GM19463 (cell line): ENCODE measurements at regions not wholly inside any gene's neighbourhood (a gene's known extent, or its start where the extent isn't known, plus 50 kb on each side); places are given as distances from the start of the nearest gene placed in this dataset.

ENCODE experiments used
- ATAC-seq: cut with Tn5 transposase; IDR thresholded peaks from one replicate; pipeline ENCODE4 v1.9.1; 2021; ENCODE audit warnings: mild to moderate bottlenecking, moderate library complexity; ENCODE audit not compliant: unreplicated experiment

GRCh38 chr10:123587110-123587509 is 79.0 kb upstream of the GPR26 start:
- ATAC-seq, result no peak

- no peak for ATAC-seq
Observed at GRCh38 chr10:123588386-123588914, 77.7 kb upstream of the GPR26 start.

DNA sequence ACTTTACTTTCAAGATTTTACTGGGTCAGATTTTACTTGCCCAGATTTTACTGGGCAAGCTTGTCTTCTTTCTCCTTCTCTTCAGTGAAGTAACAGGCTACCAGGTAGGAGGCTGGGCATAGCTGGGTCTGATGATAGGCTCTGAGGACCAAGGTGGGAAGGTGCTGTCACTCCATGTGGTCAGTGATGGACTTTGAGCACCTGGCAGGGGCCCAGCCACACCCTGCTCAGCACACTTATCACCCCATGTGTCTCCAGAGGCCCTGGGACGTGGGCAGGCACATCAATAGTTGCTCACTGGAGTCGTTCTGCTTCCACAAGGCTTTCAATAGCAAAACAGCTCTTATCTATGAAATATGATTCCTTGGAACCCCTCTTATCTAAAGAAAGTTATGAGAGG is 70.5 kb upstream of the GPR26 start:
- no peak for ATAC-seq

DNA sequence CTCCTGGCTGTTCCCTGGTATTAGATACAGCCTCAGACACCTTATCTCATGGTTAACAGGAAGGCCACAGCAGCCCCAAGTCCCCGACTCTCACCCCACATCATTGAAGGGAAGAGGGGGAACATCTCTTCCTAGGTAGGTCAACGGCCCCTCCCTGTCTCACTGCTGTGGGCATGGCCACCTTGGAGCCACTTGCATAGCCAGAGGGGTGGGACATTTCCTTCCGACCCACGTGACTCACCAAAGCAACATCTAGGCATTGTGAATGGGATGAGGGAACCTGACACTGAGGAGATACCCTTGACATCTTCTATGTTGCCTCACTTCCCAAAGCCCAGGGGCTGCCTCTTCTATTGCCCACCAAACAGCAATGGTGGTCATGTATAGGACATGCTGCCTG is 68.5 kb upstream of the GPR26 start:
- no peak for ATAC-seq

GRCh38 chr10:123599366-123599849 is 66.7 kb upstream of the GPR26 start:
- no peak for ATAC-seq

GRCh38 chr10:123600177-123600576 is 66.0 kb upstream of the GPR26 start:
- no peak for ATAC-seq

- no peak for ATAC-seq
Observed at GRCh38 chr10:123603130-123603529, 63.0 kb upstream of the GPR26 start.

- ATAC-seq, result no peak
Observed at GRCh38 chr10:123604506-123604905, 61.6 kb upstream of the GPR26 start.

- no peak for ATAC-seq
Observed at GRCh38 chr10:123606006-123606405, 60.1 kb upstream of the GPR26 start.

DNA sequence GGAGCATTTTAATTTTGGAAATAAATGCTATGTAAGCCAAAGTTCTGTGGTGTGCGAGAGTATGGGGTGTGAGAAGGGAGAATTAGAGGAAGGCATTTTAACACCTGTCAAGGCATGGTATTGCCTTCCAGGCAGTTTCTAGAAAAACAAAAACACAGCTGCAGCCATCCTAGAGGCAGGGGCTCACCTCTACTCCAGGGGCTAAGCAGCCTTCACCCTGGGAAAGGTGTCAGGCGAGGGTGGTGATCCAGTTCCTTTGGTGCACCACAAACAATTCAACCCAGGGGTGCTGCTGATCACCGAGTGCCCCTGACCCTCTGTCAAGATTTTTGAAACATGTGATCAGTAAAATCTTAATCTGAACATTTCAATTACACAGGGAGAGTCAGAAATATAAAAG is 59.2 kb upstream of the GPR26 start:
- no peak for ATAC-seq

- no peak for ATAC-seq
Observed at GRCh38 chr10:123607386-123607785, 58.8 kb upstream of the GPR26 start.

DNA sequence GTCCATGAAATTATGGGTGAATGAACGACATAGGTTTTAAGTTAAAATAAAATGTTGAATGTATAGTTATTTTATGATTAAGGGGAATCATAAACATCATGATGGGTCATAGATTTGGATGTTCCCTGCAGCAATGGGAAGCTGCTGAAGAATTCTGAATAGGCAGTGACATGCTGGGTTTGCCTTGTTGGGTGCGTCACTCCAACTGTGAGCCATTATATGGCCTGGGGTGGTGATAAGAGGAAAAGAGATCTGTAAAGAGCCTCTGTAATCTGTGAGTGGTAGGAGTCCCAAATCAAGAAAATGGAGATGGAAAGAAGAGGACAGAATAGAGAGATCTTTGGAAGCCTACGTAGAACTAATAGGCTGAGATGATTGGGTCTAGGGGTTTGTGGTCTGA is 58.1 kb upstream of the GPR26 start:
- no peak for ATAC-seq

DNA sequence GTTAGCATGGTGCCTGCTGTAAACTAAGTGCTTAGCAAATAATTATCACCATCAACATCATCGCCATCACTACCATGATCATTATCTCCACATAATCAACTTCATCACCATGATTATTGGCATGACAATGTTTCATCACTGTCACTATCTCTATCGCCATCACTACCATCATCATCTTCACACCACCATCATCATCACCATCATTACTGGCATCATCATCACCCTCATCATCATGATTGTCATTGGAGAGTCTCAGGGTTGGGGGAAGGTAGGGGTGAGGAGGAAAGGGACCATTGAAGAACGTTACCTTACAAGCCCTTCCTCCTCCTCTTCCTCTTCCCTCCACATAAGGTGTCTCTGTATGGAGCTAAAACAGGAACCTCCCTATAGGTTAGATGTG is 54.9 kb upstream of the GPR26 start:
- no peak for ATAC-seq

- no peak for ATAC-seq
Observed at GRCh38 chr10:123611876-123612275, 54.3 kb upstream of the GPR26 start.

DNA sequence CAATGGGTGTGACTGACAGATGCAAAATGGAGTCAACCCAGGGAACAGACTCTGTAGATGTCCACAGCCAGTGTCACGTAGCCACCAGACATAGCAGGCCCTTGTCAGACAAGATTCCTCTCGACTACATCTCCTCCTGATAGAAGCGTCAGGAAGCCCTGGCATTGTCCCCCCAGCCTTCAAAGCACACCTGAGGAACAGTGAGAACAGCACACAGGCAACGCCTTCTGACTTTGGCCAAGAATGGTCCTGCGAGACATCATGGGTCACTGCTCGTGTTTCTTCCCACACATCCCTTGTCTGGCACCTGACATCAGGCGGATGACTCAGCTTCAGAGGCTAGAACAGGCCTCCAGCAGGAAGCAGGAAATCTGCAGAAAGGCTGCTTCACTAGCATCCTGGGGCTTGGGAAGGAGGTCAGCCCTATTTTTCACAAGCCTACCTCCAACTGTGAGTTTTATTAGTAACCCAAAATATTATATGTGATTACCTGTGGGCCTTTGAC is 52.8 kb upstream of the GPR26 start:
- no peak for ATAC-seq

GRCh38 chr10:123614888-123615287 is 51.3 kb upstream of the GPR26 start:
- ATAC-seq, result no peak
